Subcutaneous abdominal adipose tissue (tissue), 5 donors: ENCODE measurements at regions not wholly inside any gene's neighbourhood (a gene's known extent, or its start where the extent isn't known, plus 50 kb on each side); places are given as distances from the start of the nearest gene placed in this dataset.

Source experiments
- H3K27ac ChIP-seq: one replicate; pipeline ENCODE4 v1.7.0; 2013; ENCODE audit warnings: low read depth, mild to moderate bottlenecking, inconsistent platforms, low read length, moderate library complexity
- H3K27me3 ChIP-seq, 5 donors: one replicate each; pipeline ENCODE4 v1.7.0; 2013; ENCODE audit warnings: low read length in 5 of 5, inconsistent platforms in 1 of 5; ENCODE audit not compliant: control insufficient read depth in 5 of 5, insufficient read depth in 4 of 5
- H3K36me3 ChIP-seq, 5 donors: one replicate each; pipeline ENCODE4 v1.7.0; 2013; ENCODE audit warnings: low read length in 5 of 5; ENCODE audit not compliant: control insufficient read depth in 5 of 5, insufficient read depth in 5 of 5
- H3K4me1 ChIP-seq, 5 donors: one replicate each; pipeline ENCODE4 v1.7.0; 2013; ENCODE audit warnings: low read length in 5 of 5, mild to moderate bottlenecking in 3 of 5, moderate library complexity in 1 of 5; ENCODE audit not compliant: control insufficient read depth in 5 of 5, insufficient read depth in 5 of 5
- H3K4me3 ChIP-seq, 5 donors: one replicate each; pipeline ENCODE4 v1.7.0; 2013; ENCODE audit warnings: low read length in 5 of 5, low read depth in 1 of 5
- H3K9ac ChIP-seq, 5 donors: one replicate each; pipeline ENCODE4 v1.7.0; 2013; ENCODE audit warnings: low read length in 5 of 5, mild to moderate bottlenecking in 4 of 5, moderate library complexity in 3 of 5
- H3K9me3 ChIP-seq, 5 donors: one replicate each; pipeline ENCODE4 v1.7.0; 2013; ENCODE audit warnings: low read length in 5 of 5; ENCODE audit not compliant: control insufficient read depth in 5 of 5
- donor health status: healthy.
- donor health status: healthy.
- donor health status: healthy.
- donor health status: healthy.
- donor health status: healthy.

GRCh38 chr17:34151102-34151501 is 104.0 kb upstream of the CCL2 start:
- H3K27me3 ChIP-seq, result peaks cover 8 to 32% (median 24%) of the 10 kb centered on the region in 5 donors
- H3K9ac ChIP-seq, result no peak overlapping the region
- H3K4me3 ChIP-seq, result no peak overlapping the region
- no peaks in the 10 kb centered on the region for H3K9me3 ChIP-seq
- H3K36me3 ChIP-seq, result no peaks in the 10 kb centered on the region
- no peak overlapping the region for H3K27ac ChIP-seq
- H3K4me1 ChIP-seq, result no peaks in the 10 kb centered on the region

GRCh38 chr17:34153991-34154390 is 101.1 kb upstream of the CCL2 start:
- H3K27me3 ChIP-seq, result peaks cover 16 to 55% (median 38%) of the 10 kb centered on the region in 5 donors

GRCh38 chr17:34154961-34155730 is 99.9 kb upstream of the CCL2 start:
- Histone ChIP-seq H3K27me3 (peaks cover 21 to 60% (median 42%) of the 10 kb centered on the region in 5 donors), H3K9ac (no peak overlapping the region), H3K4me3 (no peak overlapping the region), H3K36me3 (no peaks in the 10 kb centered on the region), H3K4me1 (no peaks in the 10 kb centered on the region), H3K27ac (no peak overlapping the region), H3K9me3 (no peaks in the 10 kb centered on the region)

More at GRCh38 chr17:34153991-34154390, 101.1 kb upstream of the CCL2 start:
- no peaks in the 10 kb centered on the region for H3K36me3 ChIP-seq
- no peak overlapping the region for H3K9ac ChIP-seq
- no peaks in the 10 kb centered on the region for H3K9me3 ChIP-seq
- no peak overlapping the region for H3K4me3 ChIP-seq
- no peaks in the 10 kb centered on the region for H3K4me1 ChIP-seq
- H3K27ac ChIP-seq, result no peak overlapping the region

DNA sequence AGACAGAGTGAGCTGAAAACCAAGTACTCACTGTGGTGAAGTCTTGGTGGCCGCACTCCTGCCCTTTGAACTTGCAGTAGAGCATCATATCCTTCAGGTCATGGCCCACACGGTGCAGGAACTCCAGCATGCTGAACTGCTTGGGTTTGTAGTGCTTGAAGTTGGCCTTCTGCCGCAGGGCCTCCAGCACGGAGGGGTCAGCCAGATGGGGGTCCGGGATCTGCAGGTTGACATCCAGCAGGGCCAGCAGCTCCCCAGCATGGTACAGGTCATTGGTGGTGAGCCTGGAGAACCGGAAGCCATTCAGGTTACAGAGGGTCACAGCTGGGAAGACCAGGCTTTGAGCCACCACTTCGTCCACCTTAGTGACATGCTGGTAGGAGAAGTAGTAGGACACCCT is 99.1 kb upstream of the CCL2 start:
- no peaks in the 10 kb centered on the region for H3K9me3 ChIP-seq
- H3K36me3 ChIP-seq, result no peaks in the 10 kb centered on the region
- no peaks in the 10 kb centered on the region for H3K4me1 ChIP-seq
- no peak overlapping the region for H3K27ac ChIP-seq
- H3K9ac ChIP-seq, result no peak overlapping the region
- no peak overlapping the region for H3K4me3 ChIP-seq
- peaks cover 21 to 63% (median 43%) of the 10 kb centered on the region in 5 donors for H3K27me3 ChIP-seq

GRCh38 chr17:34156401-34156740 is 98.7 kb upstream of the CCL2 start:
- H3K36me3 ChIP-seq, result no peaks in the 10 kb centered on the region
- H3K27ac ChIP-seq, result no peak overlapping the region
- H3K4me1 ChIP-seq, result no peaks in the 10 kb centered on the region
- no peak overlapping the region for H3K9ac ChIP-seq
- no peak overlapping the region for H3K4me3 ChIP-seq
- H3K27me3 ChIP-seq, result peaks cover 21 to 63% (median 43%) of the 10 kb centered on the region in 5 donors
- H3K9me3 ChIP-seq, result no peaks in the 10 kb centered on the region

- no peak overlapping the region for H3K4me3 ChIP-seq
- no peaks in the 10 kb centered on the region for H3K4me1 ChIP-seq
- H3K9me3 ChIP-seq, result no peaks in the 10 kb centered on the region
- no peak overlapping the region for H3K27ac ChIP-seq
- no peak overlapping the region for H3K9ac ChIP-seq
- H3K36me3 ChIP-seq, result no peaks in the 10 kb centered on the region
- H3K27me3 ChIP-seq, result peaks cover 21 to 63% (median 44%) of the 10 kb centered on the region in 5 donors
These were observed 98.1 kb upstream of the CCL2 start for GRCh38 chr17:34156741-34157589.

DNA sequence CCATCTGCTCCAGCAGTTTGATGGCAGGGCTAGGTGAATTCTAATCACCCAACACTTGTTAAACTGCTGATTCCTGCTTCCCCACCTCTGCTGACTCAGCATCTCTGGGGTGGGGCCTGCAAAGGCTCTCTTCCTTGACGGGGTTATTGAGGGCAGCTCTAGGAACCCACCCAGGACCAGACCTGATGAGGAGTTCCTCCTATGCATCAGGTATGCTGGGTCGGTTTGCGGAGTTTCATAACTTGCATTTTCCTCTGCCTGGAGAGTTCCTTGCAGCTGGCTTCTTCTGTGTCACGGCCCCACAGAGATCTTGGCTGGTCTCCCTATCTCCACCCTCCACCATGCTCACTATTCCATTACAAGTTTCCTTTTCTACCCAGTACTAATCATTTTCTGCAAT is 93.4 kb upstream of the CCL2 start:
- Histone ChIP-seq H3K4me1 (no peaks in the 10 kb centered on the region), H3K36me3 (no peaks in the 10 kb centered on the region), H3K27me3 (peaks cover 18 to 37% (median 33%) of the 10 kb centered on the region in 5 donors), H3K9ac (no peak overlapping the region), H3K4me3 (no peak overlapping the region), H3K9me3 (no peaks in the 10 kb centered on the region), H3K27ac (no peak overlapping the region)

- Histone ChIP-seq H3K4me1 (no peaks in the 10 kb centered on the region), H3K27ac (no peak overlapping the region), H3K9me3 (no peaks in the 10 kb centered on the region), H3K4me3 (no peak overlapping the region), H3K9ac (no peak overlapping the region), H3K27me3 (peaks cover 16 to 29% (median 20%) of the 10 kb centered on the region in 5 donors), H3K36me3 (no peaks in the 10 kb centered on the region)
These were observed 92.0 kb upstream of the CCL2 start for GRCh38 chr17:34163123-34163522.

- Histone ChIP-seq H3K9me3 (no peaks in the 10 kb centered on the region), H3K27ac (no peak overlapping the region), H3K4me3 (no peak overlapping the region), H3K36me3 (no peaks in the 10 kb centered on the region), H3K27me3 (peaks cover 15 to 25% (median 17%) of the 10 kb centered on the region in 5 donors), H3K4me1 (no peaks in the 10 kb centered on the region), H3K9ac (no peak overlapping the region)
These were observed 91.4 kb upstream of the CCL2 start for GRCh38 chr17:34163646-34164045.

DNA sequence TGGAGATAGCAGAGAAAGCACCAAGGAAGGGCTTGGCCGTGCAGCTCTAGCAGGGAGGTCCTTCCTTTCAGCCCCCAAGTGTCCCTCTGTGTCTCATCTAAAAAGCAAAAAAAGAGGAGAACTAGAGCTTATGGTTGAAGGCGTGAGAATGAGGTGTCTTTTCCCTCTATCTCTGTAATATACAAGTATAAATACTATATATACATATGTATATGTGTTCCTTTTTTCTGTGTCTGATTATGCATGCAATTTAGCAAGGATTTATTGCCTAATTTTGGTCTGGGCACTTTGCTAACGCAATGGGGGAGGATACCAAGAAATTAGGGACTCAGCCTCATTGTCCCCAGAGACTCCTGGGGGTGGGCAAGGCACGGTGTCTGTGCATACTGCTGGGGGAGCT is 90.2 kb upstream of the CCL2 start:
- Histone ChIP-seq H3K4me1 (no peaks in the 10 kb centered on the region), H3K4me3 (no peak overlapping the region), H3K36me3 (no peaks in the 10 kb centered on the region), H3K27me3 (peaks cover 8 to 17% (median 13%) of the 10 kb centered on the region in 5 donors), H3K9ac (no peak overlapping the region), H3K9me3 (no peaks in the 10 kb centered on the region), H3K27ac (no peak overlapping the region)
